GM21367 (cell line): ENCODE measurements at regions not wholly inside any gene's neighbourhood (a gene's known extent, or its start where the extent isn't known, plus 50 kb on each side); places are given as distances from the start of the nearest gene placed in this dataset.
"Not testable (repeated sequence)": the region's sequence is repeated elsewhere in the genome, so short reads cannot be mapped to it uniquely, and the experiment has no call there.

Experiments used
- ATAC-seq: cut with Tn5 transposase; IDR thresholded peaks from one replicate; pipeline ENCODE4 v1.9.1; 2021; ENCODE audit not compliant: unreplicated experiment

- no peak for ATAC-seq
Measured at GRCh38 chr10:81546243-81546642, 328.8 kb upstream of the NRG3 start.

GRCh38 chr10:81548160-81548559, 326.8 kb upstream of the NRG3 start:
- no peak for ATAC-seq

- ATAC-seq: no peak
Measured at GRCh38 chr10:81564143-81564542, 310.9 kb upstream of the NRG3 start.

GRCh38 chr10:81569488-81569887, 305.5 kb upstream of the NRG3 start:
- ATAC-seq: no peak

- ATAC-seq: no peak
Measured at GRCh38 chr10:81570349-81570748, 304.6 kb upstream of the NRG3 start.

GRCh38 chr10:81570878-81571794, 303.9 kb upstream of the NRG3 start:
- no peak for ATAC-seq

GRCh38 chr10:81575036-81575435, 300.0 kb upstream of the NRG3 start:
- no peak for ATAC-seq

GRCh38 chr10:81576336-81576735, 298.7 kb upstream of the NRG3 start:
- no peak for ATAC-seq

GRCh38 chr10:81594991-81595390, 280.0 kb upstream of the NRG3 start:
- no peak for ATAC-seq

- ATAC-seq: no peak
Measured at GRCh38 chr10:81600185-81600584, 274.8 kb upstream of the NRG3 start.

GRCh38 chr10:81603106-81603620, 271.8 kb upstream of the NRG3 start:
- ATAC-seq: no peak

GRCh38 chr10:81644485-81644884, 230.5 kb upstream of the NRG3 start:
- not testable (repeated sequence) for ATAC-seq

GRCh38 chr10:81655986-81656385, 219.0 kb upstream of the NRG3 start:
- ATAC-seq: no peak

- ATAC-seq: no peak
Measured at GRCh38 chr10:81662837-81663236, 212.2 kb upstream of the NRG3 start.

GRCh38 chr10:81664800-81665199, 210.2 kb upstream of the NRG3 start:
- not testable (repeated sequence) for ATAC-seq

GRCh38 chr10:81674941-81675340, 200.1 kb upstream of the NRG3 start:
- no peak for ATAC-seq

- ATAC-seq: no peak
Measured at GRCh38 chr10:81679291-81679690, 195.7 kb upstream of the NRG3 start.

GRCh38 chr10:81680359-81680758, 194.6 kb upstream of the NRG3 start:
- no peak for ATAC-seq

- no peak for ATAC-seq
Measured at GRCh38 chr10:81688459-81688858, 186.5 kb upstream of the NRG3 start.

GRCh38 chr10:81696609-81697388, 178.2 kb upstream of the NRG3 start:
- no peak for ATAC-seq

- ATAC-seq: no peak
Measured at GRCh38 chr10:81704596-81704995, 170.4 kb upstream of the NRG3 start.

- ATAC-seq: no peak
Measured at GRCh38 chr10:81708416-81708815, 166.6 kb upstream of the NRG3 start.
